ENCODE measurements at regions not wholly inside any gene's neighbourhood (a gene's known extent, or its start where the extent isn't known, plus 50 kb on each side); places are given as distances from the start of the nearest gene placed in this dataset.
"Not testable (repeated sequence)": the region's sequence is repeated elsewhere in the genome, so short reads cannot be mapped to it uniquely, and the experiment has no call there.

- Histone ChIP-seq H3K36me3 (no peaks in the 10 kb centered on the region), H3K27ac (no peak overlapping the region), H3K27me3 (no peaks in the 10 kb centered on the region), H3K4me1 (no peaks in the 10 kb centered on the region), H3K4me3 (no peak overlapping the region), H3K9me3 (no peaks in the 10 kb centered on the region)
- intact Hi-C loops (cut with DNase I): no loop called here
- DNase-seq (ENCODE audit: low spot score in 2 of 2): no peak
- TF ChIP-seq CTCF (IDR thresholded peaks at IDR 0.05): no peak
These were observed 234.6 kb upstream of the TECRL start for GRCh38 chr4:64643841-64644240.

GRCh38 chr4:64642936-64643335, 233.7 kb upstream of the TECRL start:
- intact Hi-C loops (cut with DNase I): no loop called here
- H3K27ac ChIP-seq: no peak overlapping the region
- H3K4me3 ChIP-seq: no peak overlapping the region
- no peaks in the 10 kb centered on the region for H3K27me3 ChIP-seq
- no peak for TF ChIP-seq CTCF (IDR thresholded peaks at IDR 0.05)
- DNase-seq (ENCODE audit: low spot score in 2 of 2): no peak
- no peaks in the 10 kb centered on the region for H3K4me1 ChIP-seq
- no peaks in the 10 kb centered on the region for H3K9me3 ChIP-seq
- no peaks in the 10 kb centered on the region for H3K36me3 ChIP-seq

GRCh38 chr4:64640402-64640801, 231.2 kb upstream of the TECRL start:
- H3K27ac ChIP-seq; H3K9me3 ChIP-seq; H3K4me1 ChIP-seq; DNase-seq (ENCODE audit: low spot score in 2 of 2); H3K4me3 ChIP-seq; H3K36me3 ChIP-seq; intact Hi-C loops (cut with DNase I); H3K27me3 ChIP-seq: not testable (repeated sequence)

GRCh38 chr4:64625438-64625837, 216.2 kb upstream of the TECRL start:
- no peak for TF ChIP-seq CTCF (IDR thresholded peaks at IDR 0.05)

GRCh38 chr4:64617800-64618199, 208.6 kb upstream of the TECRL start:
- Histone ChIP-seq H3K27ac (no peak overlapping the region), H3K4me1 (no peaks in the 10 kb centered on the region), H3K9me3 (no peaks in the 10 kb centered on the region), H3K27me3 (no peaks in the 10 kb centered on the region), H3K4me3 (no peak overlapping the region), H3K36me3 (no peaks in the 10 kb centered on the region)
- DNase-seq (ENCODE audit: low spot score in 2 of 2): no peak
- intact Hi-C loops (cut with DNase I): no loop called here
- TF ChIP-seq CTCF (IDR thresholded peaks at IDR 0.05): no peak

More at GRCh38 chr4:64625438-64625837, 216.2 kb upstream of the TECRL start:
- no peak overlapping the region for H3K27ac ChIP-seq
- H3K27me3 ChIP-seq: no peaks in the 10 kb centered on the region
- intact Hi-C loops (cut with DNase I): no loop called here
- no peaks in the 10 kb centered on the region for H3K4me1 ChIP-seq
- no peaks in the 10 kb centered on the region for H3K9me3 ChIP-seq
- no peak for DNase-seq (ENCODE audit: low spot score in 2 of 2)
- H3K4me3 ChIP-seq: no peak overlapping the region
- no peaks in the 10 kb centered on the region for H3K36me3 ChIP-seq

GRCh38 chr4:64614276-64614675, 205.0 kb upstream of the TECRL start:
- H3K4me3 ChIP-seq: no peak overlapping the region
- intact Hi-C loops (cut with DNase I): no loop called here
- no peak overlapping the region for H3K27ac ChIP-seq
- no peaks in the 10 kb centered on the region for H3K27me3 ChIP-seq
- H3K9me3 ChIP-seq: no peaks in the 10 kb centered on the region
- no peak for DNase-seq (ENCODE audit: low spot score in 2 of 2)
- no peak for TF ChIP-seq CTCF (IDR thresholded peaks at IDR 0.05)
- no peaks in the 10 kb centered on the region for H3K4me1 ChIP-seq
- no peaks in the 10 kb centered on the region for H3K36me3 ChIP-seq

All from ascending aorta (tissue), 2 donors.